SK-N-SH treated with all-trans-retinoic acid at 6 μM for 48 hours (cell line): ENCODE measurements at regions not wholly inside any gene's neighbourhood (a gene's known extent, or its start where the extent isn't known, plus 50 kb on each side); places are given as distances from the start of the nearest gene placed in this dataset.

Source experiments
- ATAC-seq: fragments of 200-7000 bp; cut with Tn5 transposase; 3 replicates; pipeline ENCODE4 v1.9.1; 2020; ENCODE audit warnings: mild to moderate bottlenecking, moderate library complexity
- ARNTL ChIP-seq: fragments of 450-650 bp; formaldehyde crosslinking; IDR thresholded peaks from 2 replicates; pipeline ENCODE4 v1.5.0; 2020; ENCODE audit warnings: low read depth, mild to moderate bottlenecking, moderate library complexity, borderline replicate concordance
- BACH2 ChIP-seq: fragments of 250-450 bp; sonication (Bioruptor Pico); IDR thresholded peaks from 2 replicates; pipeline ENCODE4 v1.9.0; 2021; ENCODE audit warnings: mild to moderate bottlenecking, borderline replicate concordance
- CSDC2 ChIP-seq: fragments of 250-450 bp; sonication (Bioruptor Pico); IDR thresholded peaks from 2 replicates; pipeline ENCODE4 v1.5.0; 2020; ENCODE audit warnings: mild to moderate bottlenecking, moderate library complexity
- ESRRG ChIP-seq: fragments of 250-450 bp; sonication (Bioruptor Pico); IDR thresholded peaks from 2 replicates; pipeline ENCODE4 v1.6.1; 2021; ENCODE audit warnings: mild to moderate bottlenecking
- GLIS3 ChIP-seq: fragments of 250-450 bp; sonication (Bioruptor Pico); IDR thresholded peaks from 2 replicates; pipeline ENCODE4 v1.5.0; 2020; ENCODE audit warnings: mild to moderate bottlenecking, moderate library complexity
- ISL1 ChIP-seq: fragments of 250-450 bp; sonication (Bioruptor Pico); IDR thresholded peaks from 2 replicates; pipeline ENCODE4 v2.1.2; 2022; ENCODE audit warnings: mild to moderate bottlenecking, moderate library complexity
- OSR1 ChIP-seq: fragments of 250-450 bp; sonication (Bioruptor Pico); IDR thresholded peaks from 2 replicates; pipeline ENCODE4 v1.8.0; 2022; ENCODE audit warnings: moderate library complexity, mild to moderate bottlenecking, inconsistent platforms
- PPARA ChIP-seq: fragments of 250-450 bp; sonication (Bioruptor Pico); IDR thresholded peaks from 2 replicates; pipeline ENCODE4 v1.5.0; 2020; ENCODE audit warnings: mild to moderate bottlenecking, borderline replicate concordance
- RARB ChIP-seq: fragments of 250-450 bp; sonication (Bioruptor Pico); IDR thresholded peaks from 2 replicates; pipeline ENCODE4 v1.8.0; 2021; ENCODE audit warnings: mild to moderate bottlenecking, moderate library complexity
- TCF4 ChIP-seq: fragments of 250-450 bp; sonication (Bioruptor Pico); IDR thresholded peaks from 2 replicates; pipeline ENCODE4 v1.8.0; 2021; ENCODE audit warnings: mild to moderate bottlenecking, moderate library complexity, borderline replicate concordance
- ZC3H10 ChIP-seq: fragments of 250-450 bp; sonication (Bioruptor Pico); IDR thresholded peaks from 2 replicates; pipeline ENCODE4 v1.5.1; 2021; ENCODE audit warnings: mild to moderate bottlenecking, moderate library complexity
- ZFP30 ChIP-seq: fragments of 450-650 bp; formaldehyde crosslinking; IDR thresholded peaks from 2 replicates; pipeline ENCODE4 v1.5.0; 2022; ENCODE audit warnings: mild to moderate bottlenecking, moderate library complexity
- ZNF565 ChIP-seq: fragments of 450-650 bp; formaldehyde crosslinking; conservative IDR thresholded peaks from 2 replicates; pipeline ENCODE4 v1.5.0; 2020; ENCODE audit warnings: low read depth, mild to moderate bottlenecking, moderate library complexity
- ZNF70 ChIP-seq: fragments of 450-650 bp; formaldehyde crosslinking; IDR thresholded peaks from 2 replicates; pipeline ENCODE4 v1.5.0; 2020; ENCODE audit warnings: mild to moderate bottlenecking, moderate library complexity
- TF ChIP-seq, protein P1 (sequence below): fragments of 250-450 bp; sonication (Bioruptor Pico); IDR thresholded peaks from 2 replicates; pipeline ENCODE4 v1.5.1; 2020; ENCODE audit warnings: low read depth, mild to moderate bottlenecking, moderate library complexity
- TF ChIP-seq, protein P2 (sequence below): fragments of 250-450 bp; sonication (Bioruptor Pico); IDR thresholded peaks from 2 replicates; pipeline ENCODE4 v1.5.1; 2021; ENCODE audit warnings: mild to moderate bottlenecking, moderate library complexity
- TF ChIP-seq, protein P3 (sequence below): fragments of 250-450 bp; sonication (Bioruptor Pico); IDR thresholded peaks from 2 replicates; pipeline ENCODE4 v1.5.0; 2020; ENCODE audit warnings: mild to moderate bottlenecking, moderate library complexity
- TF ChIP-seq, protein P4 (sequence below): fragments of 250-450 bp; sonication (Bioruptor Pico); IDR thresholded peaks from 2 replicates; pipeline ENCODE4 v1.8.0; 2021; ENCODE audit warnings: low read depth, mild to moderate bottlenecking, moderate library complexity, borderline replicate concordance
- TF ChIP-seq, protein P5 (sequence below): fragments of 250-450 bp; sonication (Bioruptor Pico); IDR thresholded peaks from 2 replicates; pipeline ENCODE4 v1.8.0; 2020; ENCODE audit warnings: mild to moderate bottlenecking, moderate library complexity, borderline replicate concordance

DNA sequence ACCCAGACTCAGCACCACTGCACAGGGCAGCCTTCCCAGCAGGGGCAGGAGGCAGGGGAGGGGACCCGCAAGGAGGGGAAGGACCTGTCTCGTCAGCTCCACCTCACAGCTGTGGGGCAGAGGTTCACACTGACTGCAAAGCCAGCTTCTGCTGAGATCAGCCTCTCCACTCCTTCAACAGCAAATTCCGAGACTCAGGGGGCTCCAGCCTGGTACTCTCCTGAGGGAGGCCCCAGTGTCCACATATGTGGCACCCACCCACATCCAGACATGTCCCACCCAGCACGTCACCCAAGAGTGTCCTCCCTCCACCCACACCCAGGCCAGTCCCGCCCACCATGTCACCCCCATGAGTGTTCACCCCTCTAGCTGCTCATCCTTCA is 329.5 kb downstream of the NPHP4 start (continued):
- TF ChIP-seq, protein P1, sequence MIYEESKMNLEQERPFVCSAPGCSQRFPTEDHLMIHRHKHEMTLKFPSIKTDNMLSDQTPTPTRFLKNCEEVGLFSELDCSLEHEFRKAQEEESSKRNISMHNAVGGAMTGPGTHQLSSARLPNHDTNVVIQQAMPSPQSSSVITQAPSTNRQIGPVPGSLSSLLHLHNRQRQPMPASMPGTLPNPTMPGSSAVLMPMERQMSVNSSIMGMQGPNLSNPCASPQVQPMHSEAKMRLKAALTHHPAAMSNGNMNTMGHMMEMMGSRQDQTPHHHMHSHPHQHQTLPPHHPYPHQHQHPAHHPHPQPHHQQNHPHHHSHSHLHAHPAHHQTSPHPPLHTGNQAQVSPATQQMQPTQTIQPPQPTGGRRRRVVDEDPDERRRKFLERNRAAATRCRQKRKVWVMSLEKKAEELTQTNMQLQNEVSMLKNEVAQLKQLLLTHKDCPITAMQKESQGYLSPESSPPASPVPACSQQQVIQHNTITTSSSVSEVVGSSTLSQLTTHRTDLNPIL: no peak
- TF ChIP-seq BACH2 (CRISPR knock-in tag) (no peak), ISL1 (CRISPR knock-in tag) (no peak), OSR1 (CRISPR knock-in tag) (no peak), RARB (CRISPR knock-in tag) (no peak)

DNA sequence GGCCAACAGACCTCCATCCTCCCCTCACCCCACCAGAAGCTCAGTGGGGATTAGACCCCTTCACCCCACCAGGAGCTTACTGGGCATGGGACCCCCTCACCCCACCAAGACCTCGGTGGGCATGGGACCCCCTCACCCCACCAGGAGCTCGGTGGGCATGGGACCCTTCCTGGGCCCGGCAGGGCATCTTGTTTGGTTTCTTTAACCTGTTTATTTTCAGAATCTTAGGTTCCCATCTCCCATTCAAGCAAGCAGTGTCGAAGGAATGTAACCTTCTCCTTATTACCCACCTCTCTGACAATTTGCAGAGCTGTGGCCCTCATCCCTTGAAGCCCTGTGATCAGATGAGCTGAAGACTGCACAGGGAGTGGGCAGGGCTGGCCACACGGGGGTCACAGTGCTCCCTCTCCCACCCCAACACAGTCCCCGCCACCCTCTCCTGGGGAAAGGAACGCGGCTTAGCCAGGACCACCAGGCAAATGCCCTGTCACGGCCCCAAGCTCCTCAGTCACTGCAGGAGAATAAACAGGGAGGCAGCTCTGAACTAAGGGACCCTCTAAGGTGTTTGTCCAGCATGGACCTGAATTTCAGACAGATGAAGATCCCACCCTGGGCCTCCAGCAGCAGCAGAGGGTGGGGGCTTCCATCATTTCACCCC is 330.0 kb downstream of the NPHP4 start:
- no peak for ATAC-seq

DNA sequence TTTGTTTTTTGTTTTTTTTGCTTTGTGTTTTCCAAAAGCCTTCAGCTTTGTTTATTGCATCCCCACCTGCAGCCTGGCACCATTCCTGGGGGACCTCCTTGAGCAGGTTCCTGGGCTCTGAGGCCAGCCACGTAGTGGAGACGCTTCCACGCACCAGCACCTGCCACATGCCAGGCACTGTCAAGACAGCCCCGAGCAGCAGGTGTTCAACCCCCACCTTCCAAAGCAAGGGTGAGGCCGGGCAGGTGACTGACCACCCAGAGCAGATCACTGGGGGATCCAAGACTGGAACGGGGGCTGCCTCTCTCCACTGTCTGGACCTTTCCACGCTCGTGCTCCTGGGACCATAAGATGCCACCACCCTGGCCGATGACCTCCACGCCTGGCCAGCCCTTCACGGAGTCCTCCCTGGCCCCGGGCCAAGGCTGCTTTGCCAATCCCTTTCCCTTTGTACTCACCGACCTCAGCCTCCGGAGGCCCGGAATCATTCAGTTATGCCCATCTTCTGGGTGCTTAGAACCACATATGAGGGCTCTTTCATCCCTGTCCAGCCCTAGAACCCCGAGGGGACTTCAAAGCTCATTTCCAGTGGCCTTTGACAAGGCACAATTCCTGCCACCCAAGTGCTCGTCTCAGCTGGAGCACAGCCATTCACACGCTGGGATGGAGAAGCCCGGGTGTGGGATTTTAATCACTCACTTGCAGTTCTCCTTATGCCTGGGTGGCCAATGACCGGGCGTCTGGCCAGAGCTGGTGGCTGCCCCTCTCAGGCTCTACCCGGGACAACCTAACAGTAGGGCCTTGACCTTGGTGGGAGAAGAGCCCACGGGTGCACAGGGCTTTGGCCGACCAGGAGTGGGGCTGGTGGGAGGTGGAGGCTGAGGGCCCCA is 330.8 kb downstream of the NPHP4 start:
- no peak for ATAC-seq
- TF ChIP-seq PPARA (CRISPR knock-in tag) (no peak), OSR1 (CRISPR knock-in tag) (no peak), ZFP30 (no peak), ZNF70 (CRISPR knock-in tag) (no peak), ARNTL (CRISPR knock-in tag) (no peak), BACH2 (CRISPR knock-in tag) (no peak), CSDC2 (CRISPR knock-in tag) (no peak), ISL1 (CRISPR knock-in tag) (no peak), TCF4 (CRISPR knock-in tag) (no peak)
- TF ChIP-seq, protein P2, sequence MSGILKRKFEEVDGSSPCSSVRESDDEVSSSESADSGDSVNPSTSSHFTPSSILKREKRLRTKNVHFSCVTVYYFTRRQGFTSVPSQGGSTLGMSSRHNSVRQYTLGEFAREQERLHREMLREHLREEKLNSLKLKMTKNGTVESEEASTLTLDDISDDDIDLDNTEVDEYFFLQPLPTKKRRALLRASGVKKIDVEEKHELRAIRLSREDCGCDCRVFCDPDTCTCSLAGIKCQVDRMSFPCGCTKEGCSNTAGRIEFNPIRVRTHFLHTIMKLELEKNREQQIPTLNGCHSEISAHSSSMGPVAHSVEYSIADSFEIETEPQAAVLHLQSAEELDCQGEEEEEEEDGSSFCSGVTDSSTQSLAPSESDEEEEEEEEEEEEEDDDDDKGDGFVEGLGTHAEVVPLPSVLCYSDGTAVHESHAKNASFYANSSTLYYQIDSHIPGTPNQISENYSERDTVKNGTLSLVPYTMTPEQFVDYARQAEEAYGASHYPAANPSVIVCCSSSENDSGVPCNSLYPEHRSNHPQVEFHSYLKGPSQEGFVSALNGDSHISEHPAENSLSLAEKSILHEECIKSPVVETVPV: no peak
- TF ChIP-seq, protein P3, sequence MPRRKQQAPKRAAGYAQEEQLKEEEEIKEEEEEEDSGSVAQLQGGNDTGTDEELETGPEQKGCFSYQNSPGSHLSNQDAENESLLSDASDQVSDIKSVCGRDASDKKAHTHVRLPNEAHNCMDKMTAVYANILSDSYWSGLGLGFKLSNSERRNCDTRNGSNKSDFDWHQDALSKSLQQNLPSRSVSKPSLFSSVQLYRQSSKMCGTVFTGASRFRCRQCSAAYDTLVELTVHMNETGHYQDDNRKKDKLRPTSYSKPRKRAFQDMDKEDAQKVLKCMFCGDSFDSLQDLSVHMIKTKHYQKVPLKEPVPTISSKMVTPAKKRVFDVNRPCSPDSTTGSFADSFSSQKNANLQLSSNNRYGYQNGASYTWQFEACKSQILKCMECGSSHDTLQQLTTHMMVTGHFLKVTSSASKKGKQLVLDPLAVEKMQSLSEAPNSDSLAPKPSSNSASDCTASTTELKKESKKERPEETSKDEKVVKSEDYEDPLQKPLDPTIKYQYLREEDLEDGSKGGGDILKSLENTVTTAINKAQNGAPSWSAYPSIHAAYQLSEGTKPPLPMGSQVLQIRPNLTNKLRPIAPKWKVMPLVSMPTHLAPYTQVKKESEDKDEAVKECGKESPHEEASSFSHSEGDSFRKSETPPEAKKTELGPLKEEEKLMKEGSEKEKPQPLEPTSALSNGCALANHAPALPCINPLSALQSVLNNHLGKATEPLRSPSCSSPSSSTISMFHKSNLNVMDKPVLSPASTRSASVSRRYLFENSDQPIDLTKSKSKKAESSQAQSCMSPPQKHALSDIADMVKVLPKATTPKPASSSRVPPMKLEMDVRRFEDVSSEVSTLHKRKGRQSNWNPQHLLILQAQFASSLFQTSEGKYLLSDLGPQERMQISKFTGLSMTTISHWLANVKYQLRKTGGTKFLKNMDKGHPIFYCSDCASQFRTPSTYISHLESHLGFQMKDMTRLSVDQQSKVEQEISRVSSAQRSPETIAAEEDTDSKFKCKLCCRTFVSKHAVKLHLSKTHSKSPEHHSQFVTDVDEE (CRISPR knock-in tag): no peak
- TF ChIP-seq, protein P4, sequence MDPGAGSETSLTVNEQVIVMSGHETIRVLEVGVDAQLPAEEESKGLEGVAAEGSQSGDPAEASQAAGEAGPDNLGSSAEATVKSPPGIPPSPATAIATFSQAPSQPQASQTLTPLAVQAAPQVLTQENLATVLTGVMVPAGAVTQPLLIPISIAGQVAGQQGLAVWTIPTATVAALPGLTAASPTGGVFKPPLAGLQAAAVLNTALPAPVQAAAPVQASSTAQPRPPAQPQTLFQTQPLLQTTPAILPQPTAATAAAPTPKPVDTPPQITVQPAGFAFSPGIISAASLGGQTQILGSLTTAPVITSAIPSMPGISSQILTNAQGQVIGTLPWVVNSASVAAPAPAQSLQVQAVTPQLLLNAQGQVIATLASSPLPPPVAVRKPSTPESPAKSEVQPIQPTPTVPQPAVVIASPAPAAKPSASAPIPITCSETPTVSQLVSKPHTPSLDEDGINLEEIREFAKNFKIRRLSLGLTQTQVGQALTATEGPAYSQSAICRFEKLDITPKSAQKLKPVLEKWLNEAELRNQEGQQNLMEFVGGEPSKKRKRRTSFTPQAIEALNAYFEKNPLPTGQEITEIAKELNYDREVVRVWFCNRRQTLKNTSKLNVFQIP: no peak

More for the DNA sequence above, 330.0 kb downstream of the NPHP4 start:
- TF ChIP-seq, protein P2: no peak
- TF ChIP-seq RARB (CRISPR knock-in tag) (no peak), ZC3H10 (CRISPR knock-in tag) (no peak), ZNF70 (CRISPR knock-in tag) (no peak), CSDC2 (CRISPR knock-in tag) (no peak), ESRRG (CRISPR knock-in tag) (no peak), ZNF565 (CRISPR knock-in tag) (no peak), GLIS3 (no peak), BACH2 (CRISPR knock-in tag) (no peak)
- TF ChIP-seq, protein P4: no peak
- TF ChIP-seq, protein P5, sequence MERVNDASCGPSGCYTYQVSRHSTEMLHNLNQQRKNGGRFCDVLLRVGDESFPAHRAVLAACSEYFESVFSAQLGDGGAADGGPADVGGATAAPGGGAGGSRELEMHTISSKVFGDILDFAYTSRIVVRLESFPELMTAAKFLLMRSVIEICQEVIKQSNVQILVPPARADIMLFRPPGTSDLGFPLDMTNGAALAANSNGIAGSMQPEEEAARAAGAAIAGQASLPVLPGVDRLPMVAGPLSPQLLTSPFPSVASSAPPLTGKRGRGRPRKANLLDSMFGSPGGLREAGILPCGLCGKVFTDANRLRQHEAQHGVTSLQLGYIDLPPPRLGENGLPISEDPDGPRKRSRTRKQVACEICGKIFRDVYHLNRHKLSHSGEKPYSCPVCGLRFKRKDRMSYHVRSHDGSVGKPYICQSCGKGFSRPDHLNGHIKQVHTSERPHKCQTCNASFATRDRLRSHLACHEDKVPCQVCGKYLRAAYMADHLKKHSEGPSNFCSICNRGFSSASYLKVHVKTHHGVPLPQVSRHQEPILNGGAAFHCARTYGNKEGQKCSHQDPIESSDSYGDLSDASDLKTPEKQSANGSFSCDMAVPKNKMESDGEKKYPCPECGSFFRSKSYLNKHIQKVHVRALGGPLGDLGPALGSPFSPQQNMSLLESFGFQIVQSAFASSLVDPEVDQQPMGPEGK (CRISPR knock-in tag): no peak
- TF ChIP-seq, all 23 proteins: peak for 0
